ENCODE measurements at regions not wholly inside any gene's neighbourhood (a gene's known extent, or its start where the extent isn't known, plus 50 kb on each side); places are given as distances from the start of the nearest gene placed in this dataset.

- FAIRE-seq (no peak), DNase-seq (ENCODE audit: low read depth in 1 of 2, low spot score in 1 of 2) (no peak), ATAC-seq (no peak)
- Histone ChIP-seq H3K4me2 (no peak overlapping the region), H3K9me3 (no peaks in the 10 kb centered on the region), H3K27ac (no peak overlapping the region), H3K4me1 (peaks cover 11% of the 10 kb centered on the region), H3K4me3 (no peak overlapping the region)
- WGBS (ENCODE audit: missing lambda C conversion rate) = 69% methylated on average over 6 of the region's 6 CpGs
- POLR2A ChIA-PET = no interaction called here
- CTCF ChIA-PET = interaction anchor here (1.0 to 2.1 kb wide), 4 partner anchors 13 to 98 kb away, joined by 3 to 5 read pairs (median 4); no protein-coding TSS in a partner anchor
- TF ChIP-seq TFCP2L1 (CRISPR knock-in tag; IDR thresholded peaks at IDR 0.05) = no peak
- TF ChIP-seq POLR2AphosphoS2 (conservative IDR thresholded peaks at IDR 0.05; ENCODE audit: low read length) = no peak
- TF ChIP-seq ELK1 (IDR thresholded peaks at IDR 0.05; ENCODE audit: low read depth, low read length) = no peak
- TF ChIP-seq RFX5 (IDR thresholded peaks at IDR 0.05) = no peak
- no peak for TF ChIP-seq SREBF2 (IDR thresholded peaks at IDR 0.05)
- no peak for TF ChIP-seq RARB (CRISPR knock-in tag; IDR thresholded peaks at IDR 0.05)
- TF ChIP-seq CTCF (IDR thresholded peaks at IDR 0.05) = no peak
- no peak for TF ChIP-seq KDM5A (IDR thresholded peaks at IDR 0.05)
- no peak for TF ChIP-seq JUNB (IDR thresholded peaks at IDR 0.05)
Observed at GRCh38 chr6:37559050-37559449, 59.4 kb upstream of the CCDC167 start.

GRCh38 chr6:37558646-37559045 is 59.0 kb upstream of the CCDC167 start:
- POLR2A ChIA-PET = no interaction called here

GRCh38 chr6:37558168-37558567 is 58.5 kb upstream of the CCDC167 start:
- POLR2A ChIA-PET = no interaction called here
- no peak for TF ChIP-seq EHF (CRISPR knock-in tag; IDR thresholded peaks at IDR 0.05)
- H3K27ac ChIP-seq = no peak overlapping the region
- 89% methylated on average over 5 of the region's 5 CpGs for WGBS (ENCODE audit: missing lambda C conversion rate)
- FAIRE-seq (no peak), DNase-seq (ENCODE audit: low read depth in 1 of 2, low spot score in 1 of 2) (no peak), ATAC-seq (no peak)
- no peak overlapping the region for H3K4me3 ChIP-seq
- no peaks in the 10 kb centered on the region for H3K9me3 ChIP-seq
- no peak overlapping the region for H3K4me2 ChIP-seq
- CTCF ChIA-PET = interaction anchor here (0.6 to 4.2 kb wide), 9 partner anchors 7 to 214 kb away, joined by 3 to 17 read pairs (median 4); no protein-coding TSS in a partner anchor
- peaks cover 19% of the 10 kb centered on the region for H3K4me1 ChIP-seq

More at GRCh38 chr6:37558646-37559045, 59.0 kb upstream of the CCDC167 start:
- FAIRE-seq (no peak), ATAC-seq (no peak), DNase-seq (ENCODE audit: low read depth in 1 of 2, low spot score in 1 of 2) (no peak)
- no peak overlapping the region for H3K4me2 ChIP-seq
- H3K27ac ChIP-seq = no peak overlapping the region
- peaks cover 14% of the 10 kb centered on the region for H3K4me1 ChIP-seq
- 89% methylated on average over 11 of the region's 14 CpGs for WGBS (ENCODE audit: missing lambda C conversion rate)
- no peak overlapping the region for H3K4me3 ChIP-seq
- CTCF ChIA-PET = interaction anchor here (0.6 to 4.2 kb wide), 9 partner anchors 7 to 213 kb away, joined by 3 to 17 read pairs (median 4); no protein-coding TSS in a partner anchor
- no peaks in the 10 kb centered on the region for H3K9me3 ChIP-seq
- no peak for TF ChIP-seq EHMT2 (IDR thresholded peaks at IDR 0.05; ENCODE audit: low read depth)

GRCh38 chr6:37557645-37558114 is 58.0 kb upstream of the CCDC167 start:
- H3K27ac ChIP-seq = no peak overlapping the region
- CTCF ChIA-PET = interaction anchor here (0.6 to 4.2 kb wide), 8 partner anchors 8 to 595 kb away, joined by 3 to 17 read pairs (median 4); no protein-coding TSS in a partner anchor
- H3K4me1 ChIP-seq = peaks cover 24% of the 10 kb centered on the region
- H3K4me2 ChIP-seq = no peak overlapping the region
- 70% methylated on average over 8 of the region's 8 CpGs for WGBS (ENCODE audit: missing lambda C conversion rate)
- no peak for DNase-seq (ENCODE audit: low read depth in 1 of 2, low spot score in 1 of 2)
- POLR2A ChIA-PET = no interaction called here
- no peak for FAIRE-seq
- ATAC-seq = no peak
- H3K4me3 ChIP-seq = no peak overlapping the region
- H3K9me3 ChIP-seq = no peaks in the 10 kb centered on the region
- no peak for TF ChIP-seq JUN (IDR thresholded peaks at IDR 0.05)
- no peak for TF ChIP-seq BHLHE40 (IDR thresholded peaks at IDR 0.05; ENCODE audit: low read depth, low read length)
- no peak for TF ChIP-seq PBX3 (IDR thresholded peaks at IDR 0.05)
- TF ChIP-seq E2F6 (IDR thresholded peaks at IDR 0.05; ENCODE audit: borderline replicate concordance, low read depth) = no peak
- no peak for TF ChIP-seq HES2 (IDR thresholded peaks at IDR 0.05)
- TF ChIP-seq HEYL (CRISPR knock-in tag; IDR thresholded peaks at IDR 0.05) = no peak
- TF ChIP-seq ZSCAN20 (CRISPR knock-in tag; IDR thresholded peaks at IDR 0.05) = no peak
- no peak for TF ChIP-seq CBX8 (IDR thresholded peaks at IDR 0.05)
- TF ChIP-seq BCL3 (IDR thresholded peaks at IDR 0.05) = no peak
- no peak for TF ChIP-seq SMC3 (IDR thresholded peaks at IDR 0.05)

Measured in A549 (cell line).